ENCODE measurements at regions not wholly inside any gene's neighbourhood (a gene's known extent, or its start where the extent isn't known, plus 50 kb on each side); places are given as distances from the start of the nearest gene placed in this dataset.

DNA sequence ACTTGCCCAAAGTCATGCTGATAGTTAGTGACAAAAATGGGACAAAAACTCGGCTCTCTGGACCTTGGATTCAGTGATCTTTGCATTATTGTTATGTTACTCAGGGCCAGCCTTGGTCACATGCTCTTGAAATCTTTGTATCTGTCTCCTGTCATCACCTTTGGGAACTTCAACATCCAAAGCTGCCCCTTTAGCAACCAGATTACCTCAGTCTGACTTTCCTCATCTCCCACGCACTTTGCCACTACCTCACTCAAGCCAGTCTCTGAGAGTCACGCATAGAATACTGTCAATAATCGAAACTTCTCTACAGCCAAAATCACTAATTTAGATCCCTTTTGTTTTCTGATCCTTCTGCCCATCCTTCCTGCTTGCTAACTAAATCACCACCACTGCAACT, 90.8 kb upstream of the DAAM1 start:
- ATAC-seq (no peak), DNase-seq (no peak)
- intact Hi-C loops (cut with DNase I), result no loop called here

DNA sequence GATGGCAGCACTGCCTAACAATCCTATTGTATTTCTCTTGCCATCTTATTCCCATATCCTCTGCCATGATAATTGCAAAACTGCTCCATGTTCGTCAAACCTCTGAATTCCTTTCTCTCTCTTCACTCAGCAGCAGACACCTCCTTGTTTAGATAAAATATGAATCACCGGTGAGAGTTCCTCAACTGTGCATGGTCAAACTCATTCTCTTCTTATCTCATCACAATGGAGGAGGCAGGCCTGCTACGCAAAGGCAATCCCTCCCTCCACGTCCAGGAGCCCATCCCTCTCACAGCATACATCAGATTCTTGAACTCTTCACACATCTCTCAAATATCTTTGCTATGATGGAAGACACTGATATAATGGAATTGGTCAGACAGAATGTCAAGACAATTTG, 90.1 kb upstream of the DAAM1 start:
- ATAC-seq (peak in 1 of 2 donors; percentile 94), DNase-seq (no peak)
- intact Hi-C loops (cut with DNase I), result no loop called here

DNA sequence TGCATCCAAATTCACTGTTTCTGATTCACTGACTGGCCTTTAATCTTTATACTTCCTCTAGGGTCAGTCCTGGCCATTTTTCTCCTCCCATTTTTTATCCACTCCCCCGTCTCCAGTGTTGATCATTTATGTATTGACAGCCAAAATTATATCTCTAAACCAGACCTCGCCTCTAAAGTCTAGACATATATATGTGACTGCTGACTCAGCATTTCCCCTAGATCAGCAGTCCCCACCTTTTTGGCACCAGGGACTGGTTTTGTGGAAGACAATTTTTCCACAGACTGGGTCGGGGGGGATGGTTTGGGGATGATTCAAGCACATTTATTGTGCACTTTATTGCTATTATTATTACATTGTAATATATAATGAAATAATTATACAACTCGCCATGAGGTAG, 88.3 kb upstream of the DAAM1 start:
- ATAC-seq (no peak), DNase-seq (no peak)
- intact Hi-C loops (cut with DNase I), result no loop called here

DNA sequence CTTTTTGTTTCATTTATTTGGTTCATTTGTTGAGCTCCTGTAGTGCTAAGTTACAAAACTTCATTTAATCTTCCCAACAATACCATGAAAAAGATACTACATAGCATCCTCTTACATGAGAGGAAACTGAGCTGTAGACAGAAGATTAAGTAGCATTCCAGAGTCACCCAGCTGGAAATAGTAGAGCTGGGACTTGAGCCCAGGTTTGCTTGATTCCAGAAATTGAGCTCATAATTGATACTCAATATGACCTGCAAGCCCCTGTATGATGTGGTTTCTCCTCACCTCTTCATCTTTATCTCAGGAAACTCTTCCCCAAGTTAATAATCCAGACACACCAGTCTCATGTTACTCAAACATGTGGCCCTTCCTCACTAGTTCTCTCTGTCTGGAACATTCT, 87.0 kb upstream of the DAAM1 start:
- DNase-seq (no peak), ATAC-seq (no peak)
- intact Hi-C loops (cut with DNase I), result no loop called here

DNA sequence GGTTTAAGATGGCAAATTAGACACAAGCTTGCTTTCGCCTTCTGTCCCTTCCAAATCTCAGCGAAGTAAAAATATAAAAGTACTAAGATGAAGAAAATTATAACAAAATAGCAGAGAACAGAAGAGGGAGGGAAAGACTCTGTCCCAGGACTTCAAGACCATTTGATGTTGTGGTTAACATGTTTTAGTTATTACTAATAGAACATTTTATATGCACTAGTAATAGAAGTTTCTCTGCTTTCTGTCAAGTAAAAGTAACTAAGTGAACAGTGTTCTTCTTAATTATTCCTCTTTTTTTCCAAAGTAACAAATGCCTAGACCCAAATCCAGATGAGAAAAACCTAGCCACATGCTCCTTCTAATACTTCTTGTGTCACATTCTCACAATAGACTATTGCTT, 85.1 kb upstream of the DAAM1 start:
- ATAC-seq (no peak), DNase-seq (no peak)
- intact Hi-C loops (cut with DNase I), result no loop called here

DNA sequence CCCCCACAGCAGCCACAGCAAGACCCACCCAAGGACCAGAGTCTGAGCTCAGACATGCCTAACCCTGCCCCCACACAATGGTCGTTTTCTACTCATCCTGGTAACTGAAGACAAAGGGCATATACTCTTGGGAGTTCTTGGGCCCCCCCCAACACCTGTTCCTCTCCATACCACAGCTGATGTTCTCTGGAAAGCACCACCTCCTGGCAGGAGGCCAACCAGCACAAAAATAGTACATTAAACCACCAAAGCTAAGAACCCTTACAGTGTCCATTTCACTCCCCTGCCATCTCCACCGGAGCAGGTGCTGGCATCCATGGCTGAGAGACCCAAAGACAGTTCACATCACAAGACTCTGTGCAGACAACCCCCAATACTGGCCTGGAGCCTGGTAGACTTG, 80.6 kb upstream of the DAAM1 start:
- DNase-seq (no peak), ATAC-seq (no peak)
- intact Hi-C loops (cut with DNase I), result no loop called here

DNA sequence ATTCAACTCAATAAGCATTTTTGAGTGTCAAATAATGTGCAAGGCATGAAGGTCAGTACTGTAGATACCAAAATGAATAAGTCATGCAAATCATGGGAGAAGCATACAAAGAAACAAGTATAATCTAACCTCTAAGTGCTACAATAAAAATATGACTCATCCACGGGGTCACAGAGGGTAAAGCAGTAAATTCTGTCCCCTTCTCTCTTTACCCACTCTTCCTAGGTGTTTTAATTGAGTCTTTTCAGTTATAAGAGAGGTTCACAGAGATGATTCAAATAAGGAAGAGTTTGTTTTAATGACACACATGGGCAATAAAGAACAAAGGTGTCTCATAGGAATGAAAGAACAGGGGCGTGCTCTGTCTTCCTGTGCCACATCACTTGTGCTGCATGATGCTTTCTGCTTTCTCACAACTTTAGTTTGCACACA, 71.5 kb upstream of the DAAM1 start:
- intact Hi-C loops (cut with DNase I), result no loop called here
- no peak for DNase-seq
- ATAC-seq, result no peak

DNA sequence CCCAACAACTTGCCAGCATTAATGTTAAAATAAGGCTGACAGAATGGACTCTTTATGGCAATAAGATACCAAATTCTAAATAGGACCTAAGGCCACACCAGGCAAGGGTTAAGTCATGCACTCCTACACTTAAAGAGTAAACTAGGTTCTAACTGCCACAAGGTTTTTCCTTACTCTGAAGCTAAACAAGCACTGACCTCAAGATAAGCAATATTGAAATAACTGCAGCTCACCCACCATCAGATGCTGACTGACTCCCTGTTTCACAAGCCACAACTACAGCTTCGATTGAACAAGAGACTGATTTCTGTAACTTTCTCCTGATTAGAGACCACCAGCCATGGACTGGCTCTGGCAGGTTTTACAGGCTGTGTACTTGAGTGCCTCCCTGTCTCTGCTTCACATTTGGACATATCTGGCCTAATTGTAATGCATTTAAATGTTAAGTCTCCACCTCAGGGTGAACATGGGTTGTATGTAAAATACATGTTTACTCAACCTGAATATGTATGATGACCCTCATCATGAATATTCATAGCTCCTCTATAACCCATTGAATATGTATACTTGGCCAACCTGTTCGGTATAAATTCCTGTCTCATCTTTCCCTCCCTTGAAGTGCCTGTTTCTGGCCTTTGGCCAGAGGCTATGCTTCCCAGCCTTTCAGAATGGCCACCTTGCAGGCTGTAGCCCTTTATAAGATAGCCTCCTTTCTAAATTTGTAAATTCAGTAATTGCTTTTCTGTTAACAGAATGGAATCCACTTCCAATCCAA, 70.5 kb upstream of the DAAM1 start:
- DNase-seq, result no peak
- no peak for ATAC-seq
- intact Hi-C loops (cut with DNase I), result no loop called here

DNA sequence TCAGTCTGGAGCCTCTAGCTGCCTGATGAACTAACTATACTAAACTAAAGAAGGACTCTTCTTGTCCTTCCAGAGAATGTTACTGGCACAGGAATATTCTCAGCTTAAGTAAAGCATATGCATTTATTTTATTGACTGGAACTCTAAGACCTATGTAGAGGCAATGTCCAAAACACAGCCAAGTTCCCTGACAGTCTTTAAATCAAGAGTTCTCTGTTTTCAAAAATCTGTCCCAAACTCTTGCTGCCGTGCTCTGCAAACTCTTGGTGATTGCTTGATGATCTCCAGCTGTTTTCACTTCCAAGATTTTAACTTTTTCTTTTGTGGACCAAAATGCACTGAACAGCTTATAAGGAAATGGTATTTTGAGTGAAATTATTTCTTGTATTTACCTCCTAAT, 67.5 kb upstream of the DAAM1 start:
- no peak for DNase-seq
- ATAC-seq, result no peak
- intact Hi-C loops (cut with DNase I), result loop anchor here in 1 of 2 donors (10.0 kb wide), 2 partner anchors 454 to 486 kb away; partner anchors contain the start of genes CCDC175 and DACT1

DNA sequence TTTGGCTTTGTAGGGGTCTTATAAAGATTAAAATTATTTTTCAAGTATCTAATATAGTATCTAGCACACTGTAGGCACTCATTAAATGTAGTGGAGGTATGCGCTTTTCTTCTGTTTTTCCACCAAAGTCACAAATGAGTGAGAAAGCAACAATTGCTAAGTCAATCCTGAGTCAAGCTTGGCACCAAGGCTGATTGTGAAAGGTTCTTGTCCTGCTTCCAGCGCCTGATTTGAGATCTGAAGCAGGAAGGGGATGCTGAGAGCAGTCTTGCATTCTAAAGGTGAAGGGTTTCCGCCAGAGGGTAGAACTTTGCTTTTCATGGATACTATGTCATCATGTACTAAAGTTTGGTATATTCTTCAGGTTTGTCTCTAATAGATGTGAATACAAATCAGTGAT, 64.9 kb upstream of the DAAM1 start:
- intact Hi-C loops (cut with DNase I), result loop anchor here in 1 of 2 donors (10.0 kb wide), 2 partner anchors 451 to 489 kb away; partner anchors contain the start of genes CCDC175 and DACT1
- peak in 1 of 2 donors; percentile 18 for ATAC-seq
- peak; percentile 32 for DNase-seq

DNA sequence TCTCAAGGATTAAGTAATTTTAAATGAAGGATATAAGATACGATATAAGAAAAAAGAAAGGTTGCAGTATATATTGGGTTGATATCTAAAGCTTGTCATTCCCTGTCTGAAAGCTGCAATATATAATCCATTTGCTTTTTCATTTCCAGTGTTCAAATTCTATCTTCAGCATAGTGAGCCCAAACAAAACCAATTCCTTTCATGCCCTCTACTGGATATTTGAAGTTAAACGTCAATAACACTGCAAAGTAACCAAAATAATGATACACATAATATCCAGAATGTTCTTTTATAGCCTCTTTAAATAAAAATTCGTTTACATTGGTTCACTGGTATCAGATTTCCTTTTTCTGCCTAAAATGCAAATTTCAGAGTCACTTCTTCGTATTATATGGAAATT, 64.5 kb upstream of the DAAM1 start:
- ATAC-seq (no peak), DNase-seq (no peak)
- intact Hi-C loops (cut with DNase I), result loop anchor here in 1 of 2 donors (2.0 to 10.0 kb wide), 3 partner anchors 451 to 623 kb away; partner anchors contain the start of genes CCDC175 and DACT1

DNA sequence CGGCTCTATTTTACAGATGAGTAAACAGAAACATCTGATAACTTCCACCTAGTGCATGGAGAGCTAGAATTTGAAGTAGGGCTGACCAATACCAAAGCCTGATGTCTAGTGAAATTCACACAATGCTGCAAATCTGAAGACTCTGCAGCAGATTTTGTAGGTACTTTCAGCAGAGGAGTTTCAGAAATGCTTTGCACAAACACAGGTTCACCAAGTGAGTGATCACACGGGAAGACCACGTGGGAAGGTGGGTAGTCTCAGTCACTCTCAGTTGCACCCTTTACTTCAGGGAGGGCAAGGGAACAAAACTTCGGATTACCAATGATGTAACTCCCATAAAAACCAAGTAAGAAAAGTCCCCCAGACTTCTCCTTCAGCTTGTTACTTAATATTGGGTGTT, 63.3 kb upstream of the DAAM1 start:
- intact Hi-C loops (cut with DNase I), result loop anchor here in 1 of 2 donors (2.0 to 10.0 kb wide), 3 partner anchors 450 to 624 kb away; partner anchors contain the start of genes CCDC175 and DACT1
- DNase-seq (no peak), ATAC-seq (no peak)

DNA sequence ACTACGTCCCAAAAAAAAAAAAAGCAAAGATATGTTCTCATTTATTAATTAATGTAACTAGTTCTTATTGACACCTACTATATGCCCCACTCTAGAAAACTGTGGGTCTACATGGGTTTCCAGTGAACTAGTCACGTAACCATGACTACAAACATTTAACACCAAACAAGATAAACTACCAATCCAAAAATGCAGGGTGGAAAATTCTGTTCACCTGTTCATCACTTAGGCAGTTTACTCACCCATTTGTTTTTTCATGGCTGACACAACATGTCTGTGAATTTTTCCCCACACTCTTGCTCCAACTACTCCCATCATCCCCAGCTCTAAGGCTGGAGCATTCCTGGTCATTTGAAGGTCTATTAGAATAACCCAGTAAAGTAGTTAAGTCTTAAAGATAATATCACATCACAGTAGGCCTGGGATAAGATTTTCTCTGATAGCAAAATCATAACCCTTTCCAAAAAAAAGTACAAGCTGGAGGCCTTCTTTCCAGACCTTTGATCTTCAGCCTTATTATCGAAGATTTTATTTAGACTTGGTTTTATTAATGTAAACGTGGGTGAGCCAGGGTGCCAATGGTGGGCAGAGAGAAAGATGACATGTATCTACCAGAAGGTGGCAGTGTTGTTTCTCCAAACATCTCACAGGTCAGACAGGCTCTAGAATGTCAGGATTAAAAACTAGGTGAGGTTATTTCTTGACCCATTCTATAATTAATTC, 61.6 kb upstream of the DAAM1 start:
- intact Hi-C loops (cut with DNase I), result loop anchor here (2.0 to 10.0 kb wide), 3 partner anchors 318 to 492 kb away; partner anchors contain the start of genes CCDC175 (in 1 of the 2) and DACT1 (in 1 of the 2)
- ATAC-seq, result peak; percentile 83 to 89
- no peak for DNase-seq

DNA sequence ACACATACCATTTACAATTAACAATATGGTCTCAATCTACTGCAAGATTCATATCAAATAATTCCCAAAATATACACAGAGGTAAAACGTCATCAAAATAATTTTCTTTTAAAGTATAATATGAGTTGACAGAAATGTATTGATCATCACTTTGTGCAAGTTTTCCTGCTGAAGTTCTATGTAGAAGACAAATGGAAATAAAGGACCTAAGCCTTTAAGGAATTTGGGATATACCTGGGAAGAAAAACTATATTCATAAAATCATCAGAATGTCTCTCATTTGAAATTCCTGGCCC, 61.1 kb upstream of the DAAM1 start:
- no peak for ATAC-seq
- intact Hi-C loops (cut with DNase I), result loop anchor here (2.0 to 10.0 kb wide), 3 partner anchors 317 to 493 kb away; partner anchors contain the start of genes CCDC175 (in 1 of the 2) and DACT1 (in 1 of the 2)

DNA sequence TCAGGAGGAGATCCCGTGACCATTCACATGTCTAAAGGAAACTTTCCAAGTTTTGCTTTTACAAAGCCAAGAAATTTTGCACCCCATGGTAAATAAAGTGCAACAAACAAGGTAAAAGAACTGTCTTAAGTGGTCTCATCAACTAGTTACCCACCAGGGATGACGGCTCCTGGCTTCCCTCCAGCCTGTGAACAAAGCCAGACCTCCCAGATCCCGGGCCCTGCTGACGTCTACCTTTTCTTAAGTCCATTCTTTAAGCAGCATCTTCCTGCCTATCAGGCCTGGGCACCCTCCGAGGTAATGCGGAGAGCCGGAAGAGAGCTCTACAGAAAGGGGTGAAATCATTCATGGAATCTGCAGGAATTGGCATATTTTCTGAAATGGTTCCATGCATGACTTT, 58.0 kb upstream of the DAAM1 start:
- intact Hi-C loops (cut with DNase I), result loop anchor here in 1 of 2 donors (5.0 kb wide), 1 partner anchor 57 kb away; the partner anchor contains the start of gene DAAM1
- DNase-seq, result no peak
- ATAC-seq, result no peak

More for the DNA sequence above, 61.1 kb upstream of the DAAM1 start:
- DNase-seq, result no peak

DNA sequence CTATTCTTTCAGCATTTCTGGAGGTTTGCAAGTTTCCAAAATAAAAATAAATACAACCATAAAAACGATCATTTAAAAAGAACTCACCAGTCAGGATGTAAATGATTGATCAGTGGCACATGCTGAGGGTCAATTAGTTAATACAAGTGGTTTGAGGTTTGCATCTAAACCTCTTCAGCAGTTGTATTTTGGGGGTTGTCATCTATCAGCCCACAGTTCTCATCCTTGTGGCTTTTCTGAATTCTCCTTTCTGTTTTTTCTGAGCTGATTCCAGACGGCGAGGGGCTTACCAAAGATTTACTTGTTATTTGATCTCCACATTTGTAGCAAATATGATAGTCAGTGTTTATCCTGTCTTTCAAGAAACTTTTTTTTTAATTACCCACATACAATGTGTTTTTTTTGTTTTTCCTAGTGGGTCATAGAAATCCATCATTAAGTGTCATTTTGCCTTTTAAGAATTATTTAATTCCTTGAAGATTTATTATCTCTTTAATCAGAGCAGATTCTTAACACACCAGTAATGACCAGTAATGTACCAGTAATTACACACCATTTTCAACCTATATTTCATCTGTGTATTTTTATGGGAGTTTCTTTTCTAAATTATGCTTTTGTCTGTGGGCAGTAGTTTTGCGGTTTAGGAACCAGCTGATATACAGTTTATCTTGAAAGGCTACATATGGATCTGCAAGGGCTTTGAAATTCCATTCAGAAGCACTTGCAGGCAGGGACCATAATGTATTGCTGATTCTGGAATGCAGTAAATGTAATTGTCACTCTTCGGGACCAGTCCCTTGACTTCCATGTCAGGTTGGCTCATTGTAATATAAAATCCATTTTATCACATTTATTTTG, 56.3 kb upstream of the DAAM1 start:
- DNase-seq, result no peak
- intact Hi-C loops (cut with DNase I), result loop anchor here in 1 of 2 donors (5.0 kb wide), 1 partner anchor 55 kb away; the partner anchor contains the start of gene DAAM1
- no peak for ATAC-seq

DNA sequence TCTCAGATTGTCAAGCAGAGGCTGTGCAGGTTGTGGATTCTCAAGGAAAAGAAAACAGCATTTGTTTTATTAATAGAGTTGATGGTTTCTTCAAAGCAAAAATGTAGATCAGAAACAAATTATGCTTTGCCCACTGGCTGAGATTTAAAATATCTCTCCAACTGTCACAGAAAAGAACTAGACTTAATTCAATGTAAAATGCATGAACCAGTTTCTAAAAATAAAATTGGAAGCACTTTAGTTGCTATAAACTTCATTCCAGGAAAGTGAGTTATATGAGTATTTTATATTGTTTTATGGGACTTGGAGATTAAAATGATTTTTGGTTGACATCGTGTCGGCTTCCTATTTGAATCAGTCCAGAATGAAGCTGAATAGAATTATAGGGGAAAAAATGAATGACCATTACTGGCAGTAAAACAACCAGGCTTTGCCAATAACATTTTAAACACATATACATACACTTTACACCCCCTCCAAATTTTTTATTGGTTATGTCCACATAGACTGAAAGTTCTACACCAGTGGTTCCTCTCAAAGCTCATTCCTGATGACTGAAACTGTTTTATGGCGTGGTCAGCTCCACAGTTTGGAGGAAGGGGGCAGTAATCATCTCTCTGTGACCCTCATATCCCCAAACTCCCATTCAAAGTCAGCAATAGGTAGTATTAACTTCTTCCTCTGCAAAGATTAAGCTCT, 55.5 kb upstream of the DAAM1 start:
- DNase-seq (no peak), ATAC-seq (peak in 1 of 2 donors; percentile 50)
- intact Hi-C loops (cut with DNase I), result loop anchor here in 1 of 2 donors (5.0 kb wide), 1 partner anchor 54 kb away; the partner anchor contains the start of gene DAAM1

DNA sequence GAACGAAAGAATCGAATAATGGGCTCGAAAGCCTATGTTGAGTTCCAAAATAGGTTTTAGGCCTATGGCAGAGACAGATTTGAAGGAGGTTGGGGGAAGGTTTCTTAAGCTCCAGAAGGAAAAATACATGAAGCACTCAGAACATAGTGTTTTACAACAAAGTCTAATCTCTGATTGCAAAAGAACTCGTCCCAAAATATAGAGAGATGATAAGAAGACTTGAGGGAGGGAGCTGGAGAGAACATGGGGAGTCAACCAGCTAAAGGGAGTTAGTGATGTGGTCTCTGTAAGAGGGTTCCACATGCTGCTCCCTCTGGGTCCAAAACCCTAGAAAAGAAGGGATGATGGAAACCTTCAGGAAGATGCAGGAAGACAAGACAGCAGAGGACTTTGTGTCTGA, 54.8 kb upstream of the DAAM1 start:
- ATAC-seq (no peak), DNase-seq (no peak)
- intact Hi-C loops (cut with DNase I), result loop anchor here in 1 of 2 donors (5.0 kb wide), 1 partner anchor 54 kb away; the partner anchor contains the start of gene DAAM1

All from left cardiac atrium (tissue), 4 donors.